H1 (cell line): ENCODE measurements at regions not wholly inside any gene's neighbourhood (a gene's known extent, or its start where the extent isn't known, plus 50 kb on each side); places are given as distances from the start of the nearest gene placed in this dataset.

ENCODE experiments used
- CTCF ChIP-seq, 3 experiments: IDR thresholded peaks; 1 replicate in 2 of 3; 2 replicates in 1 of 3; pipeline versions ENCODE4 v1.5.1 to v1.6.1; 2011; ENCODE audit warnings: low read length in 3 of 3, mild to moderate bottlenecking in 3 of 3, inconsistent platforms in 2 of 3, low read depth in 1 of 3, moderate library complexity in 1 of 3; ENCODE audit not compliant: insufficient read depth in 1 of 3; ENCODE audit errors: control extremely low read depth in 1 of 3
- EP300 ChIP-seq, 2 experiments: IDR thresholded peaks; 1 replicate in 1 of 2; 2 replicates in 1 of 2; pipeline ENCODE4 v1.6.1; 2011 to 2012; ENCODE audit warnings: low read depth in 2 of 2, low read length in 2 of 2, mild to moderate bottlenecking in 2 of 2, borderline replicate concordance in 1 of 2, inconsistent platforms in 1 of 2, moderate library complexity in 1 of 2
- EZH2 ChIP-seq: fragments of 200-600 bp; sonication (generic); IDR thresholded peaks from 2 replicates; pipeline ENCODE4 v1.7.1; 2012; ENCODE audit warnings: low read depth, mild to moderate bottlenecking, moderate library complexity, low read length, inconsistent platforms; ENCODE audit not compliant: severe bottlenecking
- GTF2F1 ChIP-seq: IDR thresholded peaks from 2 replicates; pipeline ENCODE4 v1.6.1; 2012; ENCODE audit warnings: low read depth, low read length, improper control_type of control experiment, borderline replicate concordance
- JUN ChIP-seq: IDR thresholded peaks from 2 replicates; pipeline ENCODE4 v1.6.1; 2011; ENCODE audit warnings: low read depth, mild to moderate bottlenecking, improper control_type of control experiment, low read length
- JUND ChIP-seq: IDR thresholded peaks from 2 replicates; pipeline ENCODE4 v1.6.1; 2011; ENCODE audit warnings: mild to moderate bottlenecking, improper control_type of control experiment, low read length
- MAX ChIP-seq: IDR thresholded peaks from 2 replicates; pipeline ENCODE4 v1.6.1; 2012; ENCODE audit warnings: inconsistent platforms
- POLR2A ChIP-seq, 2 experiments: IDR thresholded peaks; 1 replicate in 1 of 2; 2 replicates in 1 of 2; pipeline ENCODE4 v1.6.1; 2011; ENCODE audit warnings: low read depth in 2 of 2, low read length in 2 of 2, mild to moderate bottlenecking in 2 of 2; ENCODE audit errors: control extremely low read depth in 1 of 2
- RAD21 ChIP-seq, 2 experiments: IDR thresholded peaks in 1 of 2; conservative IDR thresholded peaks in 1 of 2; 2 replicates each; pipeline ENCODE4 v1.6.1; 2011; ENCODE audit warnings: low read depth in 2 of 2, low read length in 2 of 2, improper control_type of control experiment in 1 of 2, inconsistent platforms in 1 of 2, mild to moderate bottlenecking in 1 of 2, moderate library complexity in 1 of 2
- RXRA ChIP-seq: IDR thresholded peaks from 2 replicates; pipeline ENCODE4 v1.6.1; 2011; ENCODE audit warnings: low read depth, mild to moderate bottlenecking, low read length, moderate library complexity; ENCODE audit not compliant: insufficient read depth
- SP1 ChIP-seq: IDR thresholded peaks from 2 replicates; pipeline ENCODE4 v1.6.1; 2011; ENCODE audit warnings: low read depth, low read length
- YY1 ChIP-seq: IDR thresholded peaks from 2 replicates; pipeline ENCODE4 v1.6.1; 2011; ENCODE audit warnings: low read depth, mild to moderate bottlenecking, low read length

- TF ChIP-seq CTCF (IDR thresholded peaks at IDR 0.05; ENCODE audit: control extremely low read depth in 1 of 3, insufficient read depth in 1 of 3, low read depth in 1 of 3, low read length in 3 of 3) (no peak), POLR2A (IDR thresholded peaks at IDR 0.05; ENCODE audit: control extremely low read depth in 1 of 2, low read depth in 2 of 2, low read length in 2 of 2) (no peak), EZH2 (no peak), RXRA (no peak), JUND (no peak), RAD21 (IDR thresholded peaks at IDR 0.05 in 1 of 2, conservative IDR thresholded peaks at IDR 0.05 in 1 of 2; ENCODE audit: low read depth in 2 of 2, low read length in 2 of 2) (no peak; a peak in 1 of 4 replicates), MAX (no peak), JUN (no peak), SP1 (no peak), GTF2F1 (no peak), YY1 (no peak), EP300 (IDR thresholded peaks at IDR 0.05; ENCODE audit: borderline replicate concordance in 1 of 2, low read depth in 2 of 2, low read length in 2 of 2) (no peak)
These were observed 94.0 kb upstream of the KCND3 start for GRCh38 chr1:112083487-112083886.
